ENCODE measurements at regions not wholly inside any gene's neighbourhood (a gene's known extent, or its start where the extent isn't known, plus 50 kb on each side); places are given as distances from the start of the nearest gene placed in this dataset.
A peak's percentile ranks its signal among the peaks of the same experiment; 100 is the strongest.
"Not testable (repeated sequence)": the region's sequence is repeated elsewhere in the genome, so short reads cannot be mapped to it uniquely, and the experiment has no call there.

DNA sequence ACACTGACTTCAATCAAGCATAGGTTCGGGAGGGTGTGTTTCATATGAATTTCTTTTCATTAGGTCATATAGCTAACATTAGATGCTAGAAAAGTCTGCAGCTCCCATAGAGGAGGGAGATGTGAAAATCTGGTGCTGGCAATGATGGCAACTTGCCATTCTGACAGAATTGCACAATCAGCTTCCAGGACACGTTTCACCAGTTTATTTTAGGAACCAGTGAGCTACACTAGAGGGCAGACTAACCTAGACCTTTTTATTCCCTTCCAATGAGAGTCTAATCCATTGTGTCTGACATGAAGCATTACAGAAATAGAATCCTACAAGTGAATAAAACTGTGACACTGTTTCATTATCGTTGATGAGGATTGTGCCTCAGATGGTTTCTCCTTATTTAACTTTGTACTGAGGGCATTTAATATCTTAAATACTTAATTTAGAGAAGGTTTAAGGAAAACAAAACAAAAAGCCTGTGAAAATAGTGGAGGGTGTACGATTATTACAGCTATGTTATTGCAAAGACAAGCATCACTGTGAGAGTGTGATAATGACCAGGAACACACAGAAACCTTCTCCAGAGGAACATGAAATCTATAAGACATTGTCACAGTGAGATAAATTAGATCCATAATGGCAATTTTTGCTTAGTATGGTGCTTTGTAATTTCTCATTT is 363.3 kb upstream of the RPS23 start:
- FAIRE-seq (no peak), DNase-seq (ENCODE audit: insufficient read length, low spot score) (peak; percentile 7)
- no peak for TF ChIP-seq PAX5 (IDR thresholded peaks at IDR 0.05; ENCODE audit: insufficient read depth, low read length, severe bottlenecking)
- no peak for TF ChIP-seq POLR2A (IDR thresholded peaks at IDR 0.05; ENCODE audit: low read depth, low read length)
- no peak for TF ChIP-seq POLR2AphosphoS5 (IDR thresholded peaks at IDR 0.05; ENCODE audit: low read depth, low read length)
- no peak for TF ChIP-seq SPI1 (IDR thresholded peaks at IDR 0.05; ENCODE audit: low read depth, low read length)
- no peak for TF ChIP-seq POU2F2 (IDR thresholded peaks at IDR 0.05; ENCODE audit: low read depth, low read length)
- no peak for TF ChIP-seq TAF1 (IDR thresholded peaks at IDR 0.05; ENCODE audit: low read depth, low read length)

DNA sequence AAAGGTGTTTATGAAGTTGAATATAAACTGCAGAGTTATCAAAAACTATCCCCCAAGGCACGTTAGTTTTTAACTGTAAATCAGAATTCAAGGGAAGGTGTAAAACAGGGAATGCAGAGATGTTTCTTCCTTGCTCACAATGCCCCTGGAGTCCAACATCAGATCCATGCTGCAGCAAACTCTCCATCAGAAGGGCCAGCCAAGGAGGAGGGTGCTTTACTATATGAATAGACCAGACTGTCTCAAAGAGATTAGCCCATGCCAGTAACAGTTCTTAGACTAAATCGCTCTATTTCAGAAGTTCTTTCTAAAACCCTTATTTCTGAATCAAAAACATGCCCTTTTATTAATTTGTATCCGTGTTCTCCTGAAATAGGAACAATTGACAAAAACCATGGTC is 362.8 kb upstream of the RPS23 start:
- TF ChIP-seq POLR2A (IDR thresholded peaks at IDR 0.05; ENCODE audit: low read depth, low read length), result no peak
- no peak for TF ChIP-seq POU2F2 (IDR thresholded peaks at IDR 0.05; ENCODE audit: low read depth, low read length)
- no peak for TF ChIP-seq POLR2AphosphoS5 (IDR thresholded peaks at IDR 0.05; ENCODE audit: low read depth, low read length)
- no peak for TF ChIP-seq SPI1 (IDR thresholded peaks at IDR 0.05; ENCODE audit: low read depth, low read length)
- TF ChIP-seq TAF1 (IDR thresholded peaks at IDR 0.05; ENCODE audit: low read depth, low read length), result no peak
- no peak for DNase-seq (ENCODE audit: insufficient read length, low spot score)
- no peak for FAIRE-seq

DNA sequence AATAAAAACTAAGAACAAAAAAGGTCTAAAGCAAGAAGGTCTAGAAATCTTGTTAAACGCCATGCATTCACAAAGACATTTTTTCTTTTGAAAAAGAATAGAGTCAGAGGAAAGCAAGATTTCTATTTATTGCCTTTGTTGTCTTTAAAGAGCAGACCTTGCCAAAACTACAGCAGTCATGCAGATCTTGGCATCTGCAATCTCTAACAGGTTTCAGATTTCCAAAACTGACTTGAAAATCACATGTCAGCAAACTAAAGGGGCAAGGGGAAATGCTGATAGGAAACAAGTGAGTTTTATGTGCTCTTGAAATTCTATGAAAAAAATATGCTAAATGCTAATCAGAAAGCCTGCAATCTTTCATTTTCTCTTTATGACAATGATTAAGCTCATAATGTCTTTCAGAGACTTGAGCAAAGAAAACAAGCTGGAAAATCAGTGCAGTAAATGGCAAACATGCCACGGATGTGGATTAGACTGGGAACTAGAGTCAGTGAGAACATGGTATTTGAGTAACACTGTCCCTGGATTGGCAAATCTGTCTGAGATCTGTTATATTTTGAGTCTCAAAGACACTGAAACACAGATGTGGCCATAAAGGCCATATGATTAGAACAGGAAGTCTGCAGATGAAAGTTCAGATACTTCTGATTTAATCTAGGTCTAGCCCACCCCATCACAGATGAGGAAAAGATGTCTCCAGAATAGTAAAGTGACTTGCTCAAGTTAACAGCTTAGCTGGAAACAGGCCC is 361.4 kb upstream of the RPS23 start:
- DNase-seq (ENCODE audit: insufficient read length, low spot score) (no peak), FAIRE-seq (no peak)
- no peak for TF ChIP-seq SPI1 (IDR thresholded peaks at IDR 0.05; ENCODE audit: low read depth, low read length)
- TF ChIP-seq POLR2AphosphoS5 (IDR thresholded peaks at IDR 0.05; ENCODE audit: low read depth, low read length), result no peak
- no peak for TF ChIP-seq PAX5 (IDR thresholded peaks at IDR 0.05; ENCODE audit: insufficient read depth, low read length, severe bottlenecking)
- no peak for TF ChIP-seq TAF1 (IDR thresholded peaks at IDR 0.05; ENCODE audit: low read depth, low read length)
- TF ChIP-seq POU2F2 (IDR thresholded peaks at IDR 0.05; ENCODE audit: low read depth, low read length), result no peak
- no peak for TF ChIP-seq POLR2A (IDR thresholded peaks at IDR 0.05; ENCODE audit: low read depth, low read length)

DNA sequence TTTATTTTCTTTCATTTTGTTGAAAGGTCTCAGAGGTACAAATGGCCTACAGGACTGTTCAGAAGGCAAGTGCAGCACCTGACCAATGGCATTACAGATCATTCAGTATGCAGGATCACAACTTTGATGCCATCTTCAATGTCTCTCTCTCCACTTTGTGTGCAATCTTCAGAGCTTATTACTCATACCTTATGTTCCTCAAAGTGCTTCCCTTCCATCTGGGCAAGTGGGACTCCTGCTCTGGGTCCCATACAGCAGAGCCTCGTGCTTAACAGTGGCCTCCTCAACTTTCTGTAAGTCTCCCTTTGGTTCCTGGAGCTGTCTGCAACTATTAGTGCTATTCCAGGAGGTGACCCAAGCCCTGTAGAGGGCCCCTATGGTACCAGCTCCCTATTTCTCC is 358.4 kb upstream of the RPS23 start:
- no peak for DNase-seq (ENCODE audit: insufficient read length, low spot score)
- FAIRE-seq, result no peak
- TF ChIP-seq PAX5 (IDR thresholded peaks at IDR 0.05; ENCODE audit: insufficient read depth, low read length, severe bottlenecking), result no peak
- TF ChIP-seq SPI1 (IDR thresholded peaks at IDR 0.05; ENCODE audit: low read depth, low read length), result no peak

DNA sequence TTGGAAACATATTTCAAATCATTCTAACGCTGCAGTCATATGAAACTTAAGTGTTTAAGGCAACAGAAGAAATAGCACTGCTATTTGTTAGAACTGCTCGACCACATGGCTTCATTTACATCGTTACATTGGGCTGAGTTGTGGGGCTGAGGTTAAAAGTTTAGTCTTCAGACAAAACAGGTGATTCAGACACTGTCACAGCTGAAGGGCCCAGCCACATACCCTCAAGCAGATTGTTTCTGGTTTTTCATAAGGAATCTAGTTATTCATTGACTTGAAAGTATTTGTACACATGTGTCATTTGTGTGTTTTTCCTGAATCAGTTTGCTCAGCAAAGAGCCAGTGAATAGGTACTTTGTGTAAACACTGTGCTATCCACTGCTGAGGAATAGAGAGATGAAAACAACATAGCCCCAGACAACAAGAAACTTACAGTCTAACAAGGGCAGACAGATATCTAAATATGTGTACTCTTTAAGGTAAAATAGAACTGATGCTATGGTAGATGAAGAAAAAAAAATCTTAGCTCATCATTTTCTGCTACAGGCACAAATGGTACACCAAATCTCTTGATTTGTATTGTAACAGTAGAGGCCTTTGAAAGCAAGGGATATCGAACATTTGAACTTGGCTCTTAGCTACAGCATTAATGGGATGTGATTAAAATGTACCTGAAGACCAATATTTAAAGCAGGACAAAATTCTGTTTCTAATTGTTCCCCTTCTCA is 357.6 kb upstream of the RPS23 start:
- TF ChIP-seq POLR2A (IDR thresholded peaks at IDR 0.05; ENCODE audit: low read depth, low read length) (no peak), TAF1 (IDR thresholded peaks at IDR 0.05; ENCODE audit: low read depth, low read length) (no peak), PAX5 (IDR thresholded peaks at IDR 0.05; ENCODE audit: insufficient read depth, low read length, severe bottlenecking) (no peak), POU2F2 (IDR thresholded peaks at IDR 0.05; ENCODE audit: low read depth, low read length) (no peak), POLR2AphosphoS5 (IDR thresholded peaks at IDR 0.05; ENCODE audit: low read depth, low read length) (no peak), SPI1 (IDR thresholded peaks at IDR 0.05; ENCODE audit: low read depth, low read length) (no peak)
- FAIRE-seq (no peak), DNase-seq (ENCODE audit: insufficient read length, low spot score) (no peak)

DNA sequence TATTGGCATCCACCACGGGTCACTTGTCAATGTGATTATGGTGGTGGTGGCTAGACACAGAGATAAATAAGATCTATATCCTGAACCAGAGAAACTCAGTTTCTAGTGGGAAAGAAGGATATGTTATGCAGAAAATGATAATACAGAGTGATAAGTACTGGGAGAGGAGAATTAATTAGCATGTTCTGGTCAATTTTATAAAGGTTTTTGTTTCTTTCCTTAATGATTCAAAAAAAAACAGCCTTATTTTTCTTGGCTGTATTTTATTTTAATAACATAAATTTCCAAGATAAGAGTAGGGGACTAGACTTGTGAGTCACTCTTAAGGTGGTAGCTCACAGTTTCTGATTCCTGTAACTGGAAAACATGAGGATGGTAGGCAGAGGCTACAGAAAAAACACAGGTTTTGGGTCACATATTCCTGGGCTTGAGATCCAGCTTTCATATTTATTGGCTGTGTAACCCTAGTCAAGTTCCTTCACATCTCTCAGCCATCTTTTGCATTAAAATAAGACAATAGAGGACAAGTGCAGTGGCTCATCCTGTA is 350.3 kb upstream of the RPS23 start:
- TF ChIP-seq PAX5 (IDR thresholded peaks at IDR 0.05; ENCODE audit: insufficient read depth, low read length, severe bottlenecking) (no peak), SPI1 (IDR thresholded peaks at IDR 0.05; ENCODE audit: low read depth, low read length) (no peak), POLR2AphosphoS5 (IDR thresholded peaks at IDR 0.05; ENCODE audit: low read depth, low read length) (no peak), POLR2A (IDR thresholded peaks at IDR 0.05; ENCODE audit: low read depth, low read length) (no peak), TAF1 (IDR thresholded peaks at IDR 0.05; ENCODE audit: low read depth, low read length) (no peak), POU2F2 (IDR thresholded peaks at IDR 0.05; ENCODE audit: low read depth, low read length) (no peak)
- FAIRE-seq (no peak), DNase-seq (ENCODE audit: insufficient read length, low spot score) (no peak)

DNA sequence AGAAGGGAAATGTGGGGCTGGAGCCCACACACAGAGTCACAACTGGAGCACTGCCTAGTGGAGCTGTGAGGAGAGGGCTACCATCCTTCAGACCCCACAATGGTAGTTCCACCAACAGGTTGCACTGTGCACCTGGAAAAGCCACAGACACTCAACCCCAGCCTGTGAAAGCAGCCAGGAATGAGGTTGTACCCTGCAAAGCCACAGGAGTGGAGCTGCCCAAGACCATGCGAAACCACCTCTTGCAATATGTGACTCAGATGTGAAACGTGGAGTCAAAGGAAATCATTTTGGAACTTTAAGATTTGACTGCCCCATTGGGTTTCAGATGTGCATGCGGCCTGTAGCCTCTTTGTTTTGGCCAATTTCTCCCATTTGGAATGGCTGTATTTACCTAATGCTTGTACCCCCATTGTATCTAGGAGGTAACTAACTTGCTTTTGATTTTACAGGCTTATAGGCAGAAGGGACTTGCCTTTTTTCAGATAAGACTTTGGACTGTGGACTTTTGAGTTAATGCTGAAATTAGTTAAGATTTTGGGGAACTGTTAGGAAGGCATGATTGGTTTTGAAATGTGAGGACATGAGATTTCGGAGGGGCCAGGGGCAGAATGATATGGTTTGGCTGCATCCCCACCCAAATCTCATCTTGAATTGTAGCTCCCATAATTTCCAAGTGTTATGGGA is 348.9 kb upstream of the RPS23 start:
- DNase-seq (ENCODE audit: insufficient read length, low spot score); FAIRE-seq: not testable (repeated sequence)

DNA sequence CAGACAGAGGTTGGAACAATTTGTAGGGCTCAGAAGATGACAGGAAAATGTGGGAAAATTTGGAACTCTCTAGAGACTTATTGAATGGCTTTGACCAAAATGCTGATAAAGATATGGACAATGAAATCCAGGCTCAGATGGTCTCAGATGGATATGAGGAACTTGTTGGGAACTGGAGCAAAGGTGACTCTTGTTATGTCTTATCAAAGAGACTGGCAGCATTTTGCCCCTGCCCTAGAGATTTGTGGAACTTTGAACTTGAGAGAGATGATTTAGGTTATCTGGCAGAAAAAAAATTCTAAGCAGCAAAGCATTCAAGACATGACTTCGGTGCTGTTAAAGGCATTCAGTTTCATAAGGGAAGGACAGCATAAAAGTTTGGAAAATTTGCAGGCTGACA is 347.9 kb upstream of the RPS23 start:
- DNase-seq (ENCODE audit: insufficient read length, low spot score); FAIRE-seq: not testable (repeated sequence)

DNA sequence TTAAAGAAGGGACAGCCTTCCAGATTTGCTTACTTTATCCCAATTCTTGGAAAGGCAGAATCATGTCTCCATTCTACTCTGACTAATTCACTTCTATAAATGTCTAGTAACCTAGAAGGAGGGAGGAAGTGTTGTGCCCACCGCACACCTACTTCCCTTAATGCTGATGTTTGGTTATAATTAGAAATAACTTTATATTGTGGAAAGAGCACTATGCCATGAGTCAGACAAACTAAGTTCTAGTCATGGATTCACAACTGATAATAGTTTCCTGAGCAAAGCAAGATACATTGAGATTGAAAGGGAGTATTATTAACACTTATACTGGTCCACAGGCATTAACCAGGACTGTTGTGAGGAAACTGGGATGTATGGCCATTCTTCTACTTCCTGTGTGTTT is 345.9 kb upstream of the RPS23 start:
- FAIRE-seq (no peak), DNase-seq (ENCODE audit: insufficient read length, low spot score) (no peak)
- TF ChIP-seq SPI1 (IDR thresholded peaks at IDR 0.05; ENCODE audit: low read depth, low read length) (no peak), POLR2A (IDR thresholded peaks at IDR 0.05; ENCODE audit: low read depth, low read length) (no peak)
